ENCODE measurements at regions not wholly inside any gene's neighbourhood (a gene's known extent, or its start where the extent isn't known, plus 50 kb on each side); places are given as distances from the start of the nearest gene placed in this dataset.

DNA sequence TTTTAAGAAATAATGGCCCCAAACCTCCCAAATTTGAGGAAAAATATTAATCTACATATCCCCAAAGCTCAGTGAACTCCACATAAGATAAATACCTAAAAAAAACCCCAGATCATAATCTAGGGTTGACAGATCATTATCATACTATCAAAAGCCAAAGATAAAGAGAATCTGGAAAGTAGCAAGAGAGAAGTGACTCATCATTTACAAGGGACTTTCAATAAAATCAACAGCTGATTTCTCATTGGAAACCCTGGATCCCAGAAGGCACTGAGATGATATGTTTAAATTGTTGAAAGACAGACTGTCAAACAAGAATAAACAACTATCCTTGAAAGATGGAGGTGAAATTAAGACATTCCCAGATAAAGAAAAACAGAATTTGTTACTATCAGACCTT, 199.3 kb downstream of the KCNRG start:
- DNase-seq (ENCODE audit: extremely low spot score, unreplicated experiment), result no peak
- Mint-ChIP-seq H3K27me3 (ENCODE audit: unreplicated experiment) (no peaks in the 10 kb centered on the region), H3K4me1 (ENCODE audit: unreplicated experiment) (peaks cover 13% of the 10 kb centered on the region), H3K27ac (ENCODE audit: unreplicated experiment) (no peak overlapping the region), H3K9me3 (ENCODE audit: unreplicated experiment) (peaks cover 14% of the 10 kb centered on the region), H3K4me3 (ENCODE audit: unreplicated experiment) (no peak overlapping the region), H3K36me3 (ENCODE audit: unreplicated experiment) (peaks cover 7% of the 10 kb centered on the region)
- TF ChIP-seq, protein P1, sequence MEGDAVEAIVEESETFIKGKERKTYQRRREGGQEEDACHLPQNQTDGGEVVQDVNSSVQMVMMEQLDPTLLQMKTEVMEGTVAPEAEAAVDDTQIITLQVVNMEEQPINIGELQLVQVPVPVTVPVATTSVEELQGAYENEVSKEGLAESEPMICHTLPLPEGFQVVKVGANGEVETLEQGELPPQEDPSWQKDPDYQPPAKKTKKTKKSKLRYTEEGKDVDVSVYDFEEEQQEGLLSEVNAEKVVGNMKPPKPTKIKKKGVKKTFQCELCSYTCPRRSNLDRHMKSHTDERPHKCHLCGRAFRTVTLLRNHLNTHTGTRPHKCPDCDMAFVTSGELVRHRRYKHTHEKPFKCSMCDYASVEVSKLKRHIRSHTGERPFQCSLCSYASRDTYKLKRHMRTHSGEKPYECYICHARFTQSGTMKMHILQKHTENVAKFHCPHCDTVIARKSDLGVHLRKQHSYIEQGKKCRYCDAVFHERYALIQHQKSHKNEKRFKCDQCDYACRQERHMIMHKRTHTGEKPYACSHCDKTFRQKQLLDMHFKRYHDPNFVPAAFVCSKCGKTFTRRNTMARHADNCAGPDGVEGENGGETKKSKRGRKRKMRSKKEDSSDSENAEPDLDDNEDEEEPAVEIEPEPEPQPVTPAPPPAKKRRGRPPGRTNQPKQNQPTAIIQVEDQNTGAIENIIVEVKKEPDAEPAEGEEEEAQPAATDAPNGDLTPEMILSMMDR (IDR thresholded peaks at IDR 0.05), result no peak

DNA sequence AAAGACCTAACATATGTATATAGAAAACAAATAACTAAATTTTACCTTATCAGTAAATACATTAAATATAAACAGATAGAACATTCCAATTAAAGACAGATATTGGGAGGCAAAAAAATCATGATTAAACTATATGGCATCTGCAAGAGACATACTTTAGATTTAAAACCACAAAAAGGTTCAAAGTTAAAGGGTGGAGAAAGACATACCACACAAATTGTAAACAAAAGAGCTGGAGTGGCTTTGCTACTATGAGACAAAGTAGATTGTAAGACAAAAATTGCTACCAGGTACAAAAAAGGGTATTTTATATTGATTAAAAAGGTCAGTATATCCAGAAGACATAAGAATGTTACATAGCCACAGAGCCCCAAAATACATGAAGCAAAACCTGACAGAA, 200.2 kb downstream of the KCNRG start:
- no peak overlapping the region for H3K27ac Mint-ChIP-seq (ENCODE audit: unreplicated experiment)
- H3K27me3 Mint-ChIP-seq (ENCODE audit: unreplicated experiment), result no peaks in the 10 kb centered on the region
- DNase-seq (ENCODE audit: extremely low spot score, unreplicated experiment), result no peak
- H3K36me3 Mint-ChIP-seq (ENCODE audit: unreplicated experiment), result peaks cover 7% of the 10 kb centered on the region
- TF ChIP-seq, protein P1 (IDR thresholded peaks at IDR 0.05), result no peak
- H3K4me3 Mint-ChIP-seq (ENCODE audit: unreplicated experiment), result no peak overlapping the region
- peaks cover 8% of the 10 kb centered on the region for H3K4me1 Mint-ChIP-seq (ENCODE audit: unreplicated experiment)
- H3K9me3 Mint-ChIP-seq (ENCODE audit: unreplicated experiment), result peaks cover 14% of the 10 kb centered on the region

DNA sequence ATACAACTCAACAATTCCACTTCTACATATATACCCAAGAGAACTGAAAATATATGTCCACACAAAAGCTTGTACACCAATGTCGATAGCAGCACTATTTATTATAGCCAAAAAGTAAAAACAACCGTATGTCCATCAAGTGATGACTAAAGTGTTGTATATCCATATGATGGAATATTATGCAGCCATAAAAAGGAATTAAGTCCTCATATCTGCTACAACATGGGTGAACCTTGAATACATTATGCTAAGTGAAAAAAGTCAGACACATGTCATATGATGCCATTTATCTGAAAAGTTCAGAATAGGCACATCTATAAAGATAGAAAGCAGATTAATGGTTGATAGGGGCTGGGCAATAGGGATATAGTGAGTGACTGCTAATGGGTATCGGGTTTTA, 204.5 kb downstream of the KCNRG start:
- no peaks in the 10 kb centered on the region for H3K27me3 Mint-ChIP-seq (ENCODE audit: unreplicated experiment)
- DNase-seq (ENCODE audit: extremely low spot score, unreplicated experiment), result no peak
- H3K9me3 Mint-ChIP-seq (ENCODE audit: unreplicated experiment), result peaks cover 10% of the 10 kb centered on the region
- TF ChIP-seq, protein P1 (IDR thresholded peaks at IDR 0.05), result no peak
- H3K4me3 Mint-ChIP-seq (ENCODE audit: unreplicated experiment), result no peak overlapping the region
- no peak overlapping the region for H3K27ac Mint-ChIP-seq (ENCODE audit: unreplicated experiment)
- peaks cover 17% of the 10 kb centered on the region for H3K4me1 Mint-ChIP-seq (ENCODE audit: unreplicated experiment)
- peaks cover 7% of the 10 kb centered on the region for H3K36me3 Mint-ChIP-seq (ENCODE audit: unreplicated experiment)

DNA sequence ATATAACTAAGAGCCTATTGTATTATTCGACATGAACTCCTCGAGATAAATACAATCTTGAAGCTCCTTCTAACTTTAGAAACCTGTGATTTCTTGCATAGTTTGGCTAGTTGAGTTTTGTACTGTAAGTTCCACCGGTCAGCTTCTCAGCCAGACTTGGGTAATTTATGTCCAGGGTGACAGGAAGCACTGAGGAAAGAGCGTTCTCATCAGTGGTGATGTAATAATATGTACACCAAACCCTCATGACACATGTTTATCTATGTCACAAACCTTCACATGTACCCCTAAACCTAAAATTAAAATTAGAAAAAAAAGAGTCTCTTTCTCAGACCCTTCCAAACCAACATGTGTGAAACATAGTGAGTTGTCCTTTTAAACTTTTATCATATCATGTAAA, 205.7 kb downstream of the KCNRG start:
- Mint-ChIP-seq H3K4me3 (ENCODE audit: unreplicated experiment) (no peak overlapping the region), H3K4me1 (ENCODE audit: unreplicated experiment) (peaks cover 19% of the 10 kb centered on the region), H3K9me3 (ENCODE audit: unreplicated experiment) (peaks cover 10% of the 10 kb centered on the region), H3K36me3 (ENCODE audit: unreplicated experiment) (peaks cover 7% of the 10 kb centered on the region), H3K27me3 (ENCODE audit: unreplicated experiment) (no peaks in the 10 kb centered on the region), H3K27ac (ENCODE audit: unreplicated experiment) (no peak overlapping the region)
- TF ChIP-seq, protein P1 (IDR thresholded peaks at IDR 0.05), result no peak
- DNase-seq (ENCODE audit: extremely low spot score, unreplicated experiment), result no peak

DNA sequence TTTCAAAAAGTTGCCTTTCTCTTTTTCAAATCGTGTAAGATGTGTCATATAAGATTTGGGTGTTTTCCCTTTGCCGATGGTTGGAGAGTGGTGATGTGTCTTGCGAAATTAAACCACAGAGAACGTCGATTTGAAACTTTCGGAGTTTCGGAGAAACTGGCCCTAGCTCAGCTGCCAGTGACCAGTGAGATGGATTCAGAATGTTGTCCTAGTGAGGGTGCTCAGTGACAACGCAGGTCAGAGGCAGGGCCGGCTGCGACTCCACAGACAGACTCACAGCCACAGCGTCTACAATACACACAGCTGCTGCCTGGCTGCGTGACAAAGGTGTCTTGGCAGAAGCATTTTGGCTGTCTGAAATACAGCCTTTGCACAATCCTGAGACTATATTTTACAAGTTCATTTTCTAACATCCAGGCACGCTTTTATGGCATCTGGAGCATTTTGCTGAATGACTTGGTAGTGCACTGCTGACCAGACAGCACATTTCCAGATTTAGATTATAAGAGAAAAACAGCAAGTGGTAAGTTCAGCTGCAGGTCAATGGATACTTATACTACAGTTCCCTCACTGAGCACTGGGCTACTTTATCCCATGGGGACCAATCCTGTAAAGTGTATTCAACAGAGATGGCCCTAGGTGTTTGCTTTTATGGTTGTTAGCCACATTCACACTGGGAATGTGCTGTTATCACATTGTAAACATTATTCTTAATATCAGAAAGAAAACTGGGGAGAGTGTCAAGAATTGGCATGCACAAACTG, 207.5 kb downstream of the KCNRG start:
- Mint-ChIP-seq H3K27me3 (ENCODE audit: unreplicated experiment) (no peaks in the 10 kb centered on the region), H3K27ac (ENCODE audit: unreplicated experiment) (no peak overlapping the region), H3K9me3 (ENCODE audit: unreplicated experiment) (no peaks in the 10 kb centered on the region), H3K4me3 (ENCODE audit: unreplicated experiment) (no peak overlapping the region), H3K4me1 (ENCODE audit: unreplicated experiment) (peaks cover 26% of the 10 kb centered on the region), H3K36me3 (ENCODE audit: unreplicated experiment) (no peaks in the 10 kb centered on the region)
- TF ChIP-seq, protein P1 (IDR thresholded peaks at IDR 0.05), result no peak
- no peak for DNase-seq (ENCODE audit: extremely low spot score, unreplicated experiment)
